ENCODE measurements at regions not wholly inside any gene's neighbourhood (a gene's known extent, or its start where the extent isn't known, plus 50 kb on each side); places are given as distances from the start of the nearest gene placed in this dataset.
A peak's percentile ranks its signal among the peaks of the same experiment; 100 is the strongest.

DNA sequence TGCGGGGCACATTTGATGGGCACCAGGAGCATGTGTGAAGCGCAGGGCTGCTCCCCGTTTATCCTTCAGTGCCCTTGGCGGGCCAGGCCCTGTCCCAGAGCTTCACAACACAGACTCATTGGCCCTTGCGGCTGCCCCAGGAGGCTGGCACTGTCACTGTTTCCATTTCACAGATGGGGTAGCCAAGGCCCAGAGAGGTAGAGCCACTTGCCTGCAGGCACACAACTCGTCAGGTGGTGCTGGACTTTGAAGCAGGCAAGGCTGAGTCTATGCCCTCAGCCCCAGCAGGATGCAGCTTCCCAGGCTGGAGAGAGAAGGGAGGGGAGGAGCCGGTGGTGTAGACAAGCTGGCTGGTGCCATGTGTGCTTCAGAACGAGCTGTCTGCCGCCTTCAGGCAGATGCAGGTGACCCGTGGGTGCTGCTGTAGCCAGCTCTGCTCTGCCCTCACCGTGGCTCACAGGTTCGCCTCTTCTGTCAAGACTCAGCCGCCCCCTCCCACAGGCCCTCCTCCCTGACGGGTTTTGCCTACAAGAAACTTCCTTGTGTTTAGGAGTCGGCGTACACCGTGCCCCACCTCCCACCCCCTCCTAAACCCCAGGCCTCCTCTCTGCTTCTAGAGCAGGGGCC lies 232.3 kb upstream of the CIBAR2 start:
- Histone ChIP-seq H3K27me3 (ENCODE audit: control insufficient read depth in 1 of 2, insufficient read depth in 2 of 2, low read length in 2 of 2) (no peaks in the 10 kb centered on the region; a peak in 1 of 5 replicates), H3K9ac (ENCODE audit: insufficient read depth, low read depth, low read length) (no peak overlapping the region), H3K79me2 (ENCODE audit: insufficient read depth, low read length) (no peaks in the 10 kb centered on the region), H3K4me3 (replicated peaks in 1 of 3; ENCODE audit: insufficient read depth in 1 of 3, low read depth in 2 of 3, low read length in 3 of 3) (no peak overlapping the region), H3K4me2 (ENCODE audit: low read depth, low read length) (no peak overlapping the region), H4K20me1 (ENCODE audit: insufficient read depth, low read length) (peaks cover 5% of the 10 kb centered on the region; the same call in 1 of the 2 replicates), H3K36me3 (replicated peaks in 1 of 2; ENCODE audit: control insufficient read depth in 1 of 2, insufficient read depth in 2 of 2, low read length in 2 of 2) (no peaks in the 10 kb centered on the region), H3K27ac (ENCODE audit: extremely low read length, insufficient read depth, low read length) (no peak overlapping the region), H3K9me3 (ENCODE audit: low read length) (no peaks in the 10 kb centered on the region), H2AFZ (ENCODE audit: low read length) (no peak overlapping the region), H3K4me1 (ENCODE audit: insufficient read depth, low read length) (peaks cover 8% of the 10 kb centered on the region; the same call in 1 of the 2 replicates)
- FAIRE-seq (no peak), DNase-seq (ENCODE audit: low spot score) (no peak), ATAC-seq (no peak)
- CTCF ChIA-PET (ENCODE audit: low intra/inter-chr PET ratio, low total read pairs), result no interaction called here
- POLR2A ChIA-PET, result no interaction called here
- in situ Hi-C loops (cut with HindIII; ENCODE audit: extremely low pct_ligation_motif_present, low pct_unique_long_range_greater_than_20kb) (no loop called here), intact Hi-C loops (cut with micrococcal nuclease; ENCODE audit: unreplicated experiment) (no loop called here)
- no peak for TF ChIP-seq CCAR2 (optimal IDR thresholded peaks at IDR 0.05; ENCODE audit: low read depth, low read length)
- peak; percentile 70 for TF ChIP-seq ZNF768 (CRISPR knock-in tag; IDR thresholded peaks at IDR 0.05)
- peak; percentile 57; the same call in 1 of the 2 replicates for TF ChIP-seq ZNF629 (CRISPR knock-in tag; conservative IDR thresholded peaks at IDR 0.05)
- WGBS (ENCODE audit: low lambda C conversion rate), result 50% methylated on average over 15 of the region's 17 CpGs
- BruUV-seq (replicated peaks), result no TSS peak

DNA sequence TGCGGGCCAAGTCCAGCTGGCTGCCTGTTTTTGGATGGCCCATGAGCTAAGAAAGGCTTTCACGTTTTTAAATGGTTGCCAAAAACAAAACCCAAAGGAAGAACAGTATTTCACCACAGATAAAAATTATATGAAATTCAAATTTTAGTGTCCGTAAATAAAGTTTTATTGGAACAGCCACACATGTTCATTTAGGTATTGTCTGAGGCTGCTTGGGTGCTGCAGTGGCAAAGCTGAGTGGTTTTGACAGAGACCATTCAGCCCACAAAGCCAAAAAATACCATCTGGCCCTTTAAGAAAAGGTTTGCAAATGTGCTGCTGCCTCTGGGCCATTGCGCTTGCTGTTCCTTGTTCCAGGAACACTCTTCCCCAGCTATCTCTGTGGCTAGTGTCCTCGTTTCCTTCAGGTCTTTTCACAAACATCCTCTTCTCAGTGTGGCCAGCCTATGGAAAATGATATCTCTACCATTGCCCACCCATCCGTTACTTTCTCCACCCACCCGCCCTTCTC lies 232.9 kb upstream of the CIBAR2 start:
- DNase-seq (ENCODE audit: low spot score) (no peak), ATAC-seq (no peak), FAIRE-seq (no peak)
- ChIA-PET CTCF (ENCODE audit: low intra/inter-chr PET ratio, low total read pairs) (no interaction called here), POLR2A (no interaction called here)
- Histone ChIP-seq H3K9ac (ENCODE audit: insufficient read depth, low read depth, low read length) (no peak overlapping the region), H3K36me3 (replicated peaks in 1 of 2; ENCODE audit: control insufficient read depth in 1 of 2, insufficient read depth in 2 of 2, low read length in 2 of 2) (no peaks in the 10 kb centered on the region), H2AFZ (ENCODE audit: low read length) (no peak overlapping the region), H3K4me2 (ENCODE audit: low read depth, low read length) (no peak overlapping the region), H3K4me1 (ENCODE audit: insufficient read depth, low read length) (peaks cover 8% of the 10 kb centered on the region; the same call in 1 of the 2 replicates), H3K9me3 (ENCODE audit: low read length) (no peaks in the 10 kb centered on the region), H3K4me3 (replicated peaks in 1 of 3; ENCODE audit: insufficient read depth in 1 of 3, low read depth in 2 of 3, low read length in 3 of 3) (no peak overlapping the region), H3K27ac (ENCODE audit: extremely low read length, insufficient read depth, low read length) (no peak overlapping the region), H4K20me1 (ENCODE audit: insufficient read depth, low read length) (peaks cover 5% of the 10 kb centered on the region; the same call in 1 of the 2 replicates), H3K27me3 (ENCODE audit: control insufficient read depth in 1 of 2, insufficient read depth in 2 of 2, low read length in 2 of 2) (no peaks in the 10 kb centered on the region; a peak in 1 of 5 replicates), H3K79me2 (ENCODE audit: insufficient read depth, low read length) (no peaks in the 10 kb centered on the region)
- intact Hi-C loops (cut with micrococcal nuclease; ENCODE audit: unreplicated experiment) (no loop called here), in situ Hi-C loops (cut with HindIII; ENCODE audit: extremely low pct_ligation_motif_present, low pct_unique_long_range_greater_than_20kb) (no loop called here)
- 61% methylated on average over 7 of the region's 7 CpGs for WGBS (ENCODE audit: low lambda C conversion rate)
- no TSS peak for BruUV-seq (replicated peaks)
- TF ChIP-seq ZNF552 (CRISPR knock-in tag; IDR thresholded peaks at IDR 0.05; ENCODE audit: borderline replicate concordance), result no peak
- no peak for TF ChIP-seq MAZ (IDR thresholded peaks at IDR 0.05; ENCODE audit: borderline replicate concordance, low read depth, low read length)
- no peak for TF ChIP-seq MAZ (CRISPR knock-in tag; IDR thresholded peaks at IDR 0.05; ENCODE audit: low read depth)
- TF ChIP-seq ZNF749 (CRISPR knock-in tag; IDR thresholded peaks at IDR 0.05; ENCODE audit: borderline replicate concordance), result no peak
- TF ChIP-seq MED1 (CRISPR knock-in tag; IDR thresholded peaks at IDR 0.05), result no peak
- no peak for TF ChIP-seq ZNF33B (CRISPR knock-in tag; IDR thresholded peaks at IDR 0.05)
- TF ChIP-seq ZKSCAN8 (CRISPR knock-in tag; IDR thresholded peaks at IDR 0.05; ENCODE audit: borderline replicate concordance), result no peak
- no peak for TF ChIP-seq ZNF841 (CRISPR knock-in tag; IDR thresholded peaks at IDR 0.05; ENCODE audit: borderline replicate concordance)
- TF ChIP-seq HNRNPUL1 (IDR thresholded peaks at IDR 0.05; ENCODE audit: low read depth, low read length), result no peak
- TF ChIP-seq ZBTB7B (CRISPR knock-in tag; IDR thresholded peaks at IDR 0.05), result no peak
- TF ChIP-seq, protein P1, sequence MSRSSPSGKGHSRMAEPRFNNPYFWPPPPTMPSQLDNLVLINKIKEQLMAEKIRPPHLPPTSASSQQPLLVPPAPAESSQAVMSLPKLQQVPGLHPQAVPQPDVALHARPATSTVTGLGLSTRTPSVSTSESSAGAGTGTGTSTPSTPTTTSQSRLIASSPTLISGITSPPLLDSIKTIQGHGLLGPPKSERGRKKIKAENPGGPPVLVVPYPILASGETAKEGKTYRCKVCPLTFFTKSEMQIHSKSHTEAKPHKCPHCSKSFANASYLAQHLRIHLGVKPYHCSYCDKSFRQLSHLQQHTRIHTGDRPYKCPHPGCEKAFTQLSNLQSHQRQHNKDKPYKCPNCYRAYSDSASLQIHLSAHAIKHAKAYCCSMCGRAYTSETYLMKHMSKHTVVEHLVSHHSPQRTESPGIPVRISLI (CRISPR knock-in tag; IDR thresholded peaks at IDR 0.05; ENCODE audit: borderline replicate concordance), result no peak
- no peak for TF ChIP-seq TP53 (CRISPR knock-in tag; conservative IDR thresholded peaks at IDR 0.05)
- TF ChIP-seq, protein P2, sequence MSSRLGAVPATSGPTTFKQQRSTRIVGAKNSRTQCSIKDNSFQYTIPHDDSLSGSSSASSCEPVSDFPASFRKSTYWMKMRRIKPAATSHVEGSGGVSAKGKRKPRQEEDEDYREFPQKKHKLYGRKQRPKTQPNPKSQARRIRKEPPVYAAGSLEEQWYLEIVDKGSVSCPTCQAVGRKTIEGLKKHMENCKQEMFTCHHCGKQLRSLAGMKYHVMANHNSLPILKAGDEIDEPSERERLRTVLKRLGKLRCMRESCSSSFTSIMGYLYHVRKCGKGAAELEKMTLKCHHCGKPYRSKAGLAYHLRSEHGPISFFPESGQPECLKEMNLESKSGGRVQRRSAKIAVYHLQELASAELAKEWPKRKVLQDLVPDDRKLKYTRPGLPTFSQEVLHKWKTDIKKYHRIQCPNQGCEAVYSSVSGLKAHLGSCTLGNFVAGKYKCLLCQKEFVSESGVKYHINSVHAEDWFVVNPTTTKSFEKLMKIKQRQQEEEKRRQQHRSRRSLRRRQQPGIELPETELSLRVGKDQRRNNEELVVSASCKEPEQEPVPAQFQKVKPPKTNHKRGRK (CRISPR knock-in tag; IDR thresholded peaks at IDR 0.05), result no peak
